ENCODE measurements at regions not wholly inside any gene's neighbourhood (a gene's known extent, or its start where the extent isn't known, plus 50 kb on each side); places are given as distances from the start of the nearest gene placed in this dataset.
A peak's percentile ranks its signal among the peaks of the same experiment; 100 is the strongest.
"Not testable (repeated sequence)": the region's sequence is repeated elsewhere in the genome, so short reads cannot be mapped to it uniquely, and the experiment has no call there.

DNA sequence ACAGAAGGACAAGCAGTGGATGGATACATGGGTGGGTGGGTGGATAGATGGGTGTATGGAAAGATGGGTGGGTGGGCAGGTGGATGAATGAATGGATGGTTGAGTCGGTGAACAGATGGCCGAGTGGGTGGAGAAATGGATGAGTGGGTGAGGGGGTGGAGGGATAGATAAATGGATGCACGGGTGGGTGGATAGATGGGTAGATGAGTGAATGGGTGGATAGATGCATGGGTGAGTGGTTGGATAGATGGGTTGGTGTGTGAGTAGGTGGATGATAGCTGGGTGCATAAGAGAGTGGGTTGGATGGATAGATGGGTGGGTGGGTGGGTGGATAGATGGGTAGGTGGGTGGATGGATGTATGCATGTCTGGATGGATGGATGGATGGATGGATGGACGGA, 134.6 kb downstream of the OTOP1 start:
- H3K9ac ChIP-seq (ENCODE audit: control insufficient read depth, extremely low read depth, insufficient read depth, low read length); H3K4me3 ChIP-seq (ENCODE audit: control insufficient read depth in 2 of 3, extremely low read depth in 1 of 3, insufficient read depth in 2 of 3, low read depth in 1 of 3, low read length in 3 of 3); H3K36me3 ChIP-seq (ENCODE audit: control insufficient read depth in 2 of 2, extremely low read depth in 1 of 2, insufficient read depth in 2 of 2, low read length in 2 of 2); H3K4me2 ChIP-seq (ENCODE audit: control insufficient read depth, extremely low read depth, insufficient read depth, low read depth, low read length); H3K27ac ChIP-seq (ENCODE audit: control insufficient read depth, insufficient read depth, low read length); H3K79me2 ChIP-seq (ENCODE audit: control insufficient read depth, insufficient read depth, low read length); H3K4me1 ChIP-seq (ENCODE audit: control insufficient read depth, extremely low read depth, insufficient read depth, low read length); H4K20me1 ChIP-seq (ENCODE audit: control insufficient read depth, extremely low read depth, insufficient read depth, low read length); H3K9me1 ChIP-seq (ENCODE audit: control insufficient read depth, extremely low read depth, insufficient read depth, low read length); DNase-seq (ENCODE audit: low read depth, low spot score); H3K27me3 ChIP-seq (ENCODE audit: control insufficient read depth, extremely low read depth, insufficient read depth, low read length); dilution Hi-C loops (cut with MboI; ENCODE audit: extremely low pct_ligation_motif_present, low sequenced_read_pairs); H2AFZ ChIP-seq (ENCODE audit: control insufficient read depth, low read length); FAIRE-seq; H3K9me3 ChIP-seq (ENCODE audit: control insufficient read depth, low read depth, low read length): not testable (repeated sequence)

- H3K4me1 ChIP-seq (ENCODE audit: control insufficient read depth, extremely low read depth, insufficient read depth, low read length); H3K9me1 ChIP-seq (ENCODE audit: control insufficient read depth, extremely low read depth, insufficient read depth, low read length); H4K20me1 ChIP-seq (ENCODE audit: control insufficient read depth, extremely low read depth, insufficient read depth, low read length); H3K79me2 ChIP-seq (ENCODE audit: control insufficient read depth, insufficient read depth, low read length); H3K36me3 ChIP-seq (ENCODE audit: control insufficient read depth in 2 of 2, extremely low read depth in 1 of 2, insufficient read depth in 2 of 2, low read length in 2 of 2); dilution Hi-C loops (cut with MboI; ENCODE audit: extremely low pct_ligation_motif_present, low sequenced_read_pairs); DNase-seq (ENCODE audit: low read depth, low spot score); FAIRE-seq; H3K27ac ChIP-seq (ENCODE audit: control insufficient read depth, insufficient read depth, low read length); H3K9me3 ChIP-seq (ENCODE audit: control insufficient read depth, low read depth, low read length); H3K27me3 ChIP-seq (ENCODE audit: control insufficient read depth, extremely low read depth, insufficient read depth, low read length); H2AFZ ChIP-seq (ENCODE audit: control insufficient read depth, low read length); H3K9ac ChIP-seq (ENCODE audit: control insufficient read depth, extremely low read depth, insufficient read depth, low read length); H3K4me3 ChIP-seq (ENCODE audit: control insufficient read depth in 2 of 3, extremely low read depth in 1 of 3, insufficient read depth in 2 of 3, low read depth in 1 of 3, low read length in 3 of 3); H3K4me2 ChIP-seq (ENCODE audit: control insufficient read depth, extremely low read depth, insufficient read depth, low read depth, low read length): not testable (repeated sequence)
Measured at GRCh38 chr4:4099610-4100009, 127.1 kb downstream of the OTOP1 start.

GRCh38 chr4:4106923-4107322, 119.8 kb downstream of the OTOP1 start:
- H4K20me1 ChIP-seq (ENCODE audit: control insufficient read depth, extremely low read depth, insufficient read depth, low read length); H3K9me3 ChIP-seq (ENCODE audit: control insufficient read depth, low read depth, low read length); FAIRE-seq; H3K27ac ChIP-seq (ENCODE audit: control insufficient read depth, insufficient read depth, low read length); H3K27me3 ChIP-seq (ENCODE audit: control insufficient read depth, extremely low read depth, insufficient read depth, low read length); H3K9ac ChIP-seq (ENCODE audit: control insufficient read depth, extremely low read depth, insufficient read depth, low read length); H3K79me2 ChIP-seq (ENCODE audit: control insufficient read depth, insufficient read depth, low read length); dilution Hi-C loops (cut with MboI; ENCODE audit: extremely low pct_ligation_motif_present, low sequenced_read_pairs); H3K36me3 ChIP-seq (ENCODE audit: control insufficient read depth in 2 of 2, extremely low read depth in 1 of 2, insufficient read depth in 2 of 2, low read length in 2 of 2); H3K9me1 ChIP-seq (ENCODE audit: control insufficient read depth, extremely low read depth, insufficient read depth, low read length); DNase-seq (ENCODE audit: low read depth, low spot score); H3K4me1 ChIP-seq (ENCODE audit: control insufficient read depth, extremely low read depth, insufficient read depth, low read length); H2AFZ ChIP-seq (ENCODE audit: control insufficient read depth, low read length); H3K4me2 ChIP-seq (ENCODE audit: control insufficient read depth, extremely low read depth, insufficient read depth, low read depth, low read length): not testable (repeated sequence)
- peak overlapping the region in 1 of 3 experiments; percentile 32 for H3K4me3 ChIP-seq (ENCODE audit: control insufficient read depth in 2 of 3, extremely low read depth in 1 of 3, insufficient read depth in 2 of 3, low read depth in 1 of 3, low read length in 3 of 3)
